NCI-H1436 treated with DMSO at 0.1 percent for 48 hours (cell line): ENCODE measurements at regions not wholly inside any gene's neighbourhood (a gene's known extent, or its start where the extent isn't known, plus 50 kb on each side); places are given as distances from the start of the nearest gene placed in this dataset.
"Not testable (repeated sequence)": the region's sequence is repeated elsewhere in the genome, so short reads cannot be mapped to it uniquely, and the experiment has no call there.

Experiments
- DNase-seq: peaks from one replicate; lab custom pipeline; 2025; lab: John Stamatoyannopoulos, UW

- no peak for DNase-seq
Measured at GRCh38 chr15:60135961-60136360, 131.8 kb downstream of the FOXB1 start.

- no peak for DNase-seq
Measured at GRCh38 chr15:60137711-60138396, 133.7 kb downstream of the FOXB1 start.

- no peak for DNase-seq
Measured at GRCh38 chr15:60138397-60138968, 134.4 kb downstream of the FOXB1 start.

- DNase-seq: no peak
Measured at GRCh38 chr15:60152386-60152785, 148.3 kb downstream of the FOXB1 start.

- DNase-seq: no peak
Measured at GRCh38 chr15:60154764-60155325, 150.7 kb downstream of the FOXB1 start.

- DNase-seq: no peak
Measured at GRCh38 chr15:60155661-60156060, 151.6 kb downstream of the FOXB1 start.

- no peak for DNase-seq
Measured at GRCh38 chr15:60160909-60161308, 156.8 kb downstream of the FOXB1 start.

- no peak for DNase-seq
Measured at GRCh38 chr15:60161704-60162103, 157.6 kb downstream of the FOXB1 start.

- DNase-seq: no peak
Measured at GRCh38 chr15:60162251-60162967, 158.3 kb downstream of the FOXB1 start.

- DNase-seq: no peak
Measured at GRCh38 chr15:60162968-60163355, 158.9 kb downstream of the FOXB1 start.

- DNase-seq: no peak
Measured at GRCh38 chr15:60165111-60165510, 161.0 kb downstream of the FOXB1 start.

- no peak for DNase-seq
Measured at GRCh38 chr15:60172143-60172542, 168.0 kb downstream of the FOXB1 start.

GRCh38 chr15:60179786-60180391 is 175.8 kb downstream of the FOXB1 start:
- DNase-seq: no peak

- not testable (repeated sequence) for DNase-seq
Measured at GRCh38 chr15:60181957-60182356, 177.8 kb downstream of the FOXB1 start.

GRCh38 chr15:60183366-60183765 is 179.3 kb downstream of the FOXB1 start:
- DNase-seq: no peak

- DNase-seq: no peak
Measured at GRCh38 chr15:60184579-60184978, 180.5 kb downstream of the FOXB1 start.

- no peak for DNase-seq
Measured at GRCh38 chr15:60191016-60191415, 186.9 kb downstream of the FOXB1 start.

GRCh38 chr15:60191821-60192220 is 187.7 kb downstream of the FOXB1 start:
- no peak for DNase-seq

GRCh38 chr15:60195611-60196010 is 191.5 kb downstream of the FOXB1 start:
- DNase-seq: no peak

- DNase-seq: no peak
Measured at GRCh38 chr15:60204131-60204885, 193.5 kb downstream of the ANXA2 start.

- no peak for DNase-seq
Measured at GRCh38 chr15:60208709-60209108, 189.1 kb downstream of the ANXA2 start.

GRCh38 chr15:60212536-60212935 is 185.2 kb downstream of the ANXA2 start:
- DNase-seq: no peak
